Chondrocyte (in vitro differentiated cells): ENCODE measurements at regions not wholly inside any gene's neighbourhood (a gene's known extent, or its start where the extent isn't known, plus 50 kb on each side); places are given as distances from the start of the nearest gene placed in this dataset.

Experiments
- DNase-seq: peaks from one replicate; pipeline ENCODE4 v3.0.0; 2021; ENCODE audit warnings: mixed read lengths, low spot score
- H3K27ac Mint-ChIP-seq: one replicate; pipeline ENCODE4 v1.8.0; 2021; ENCODE audit warnings: mild to moderate bottlenecking, moderate library complexity, mixed read lengths; ENCODE audit not compliant: unreplicated experiment
- H3K27me3 Mint-ChIP-seq: 2 replicates; pipeline ENCODE4 v1.8.0; 2021; ENCODE audit warnings: low read depth, mixed read lengths
- H3K36me3 Mint-ChIP-seq: 2 replicates; pipeline ENCODE4 v1.8.0; 2021; ENCODE audit warnings: low read depth, mixed read lengths
- H3K4me1 Mint-ChIP-seq: 2 replicates; pipeline ENCODE4 v1.8.0; 2021; ENCODE audit warnings: low read depth, mild to moderate bottlenecking, mixed read lengths
- H3K4me3 Mint-ChIP-seq: one replicate; pipeline ENCODE4 v1.8.0; 2021; ENCODE audit warnings: mild to moderate bottlenecking, moderate library complexity, mixed read lengths; ENCODE audit not compliant: unreplicated experiment
- H3K9me3 Mint-ChIP-seq: 2 replicates; pipeline ENCODE4 v1.8.0; 2021; ENCODE audit warnings: low read depth, mixed read lengths
- TF ChIP-seq, protein P1 (sequence below): fragments of 200-600 bp; sonication (generic); IDR thresholded peaks from 2 replicates; pipeline ENCODE4 v1.5.0; 2021; ENCODE audit warnings: antibody characterized with exemption, mild to moderate bottlenecking, moderate library complexity

DNA sequence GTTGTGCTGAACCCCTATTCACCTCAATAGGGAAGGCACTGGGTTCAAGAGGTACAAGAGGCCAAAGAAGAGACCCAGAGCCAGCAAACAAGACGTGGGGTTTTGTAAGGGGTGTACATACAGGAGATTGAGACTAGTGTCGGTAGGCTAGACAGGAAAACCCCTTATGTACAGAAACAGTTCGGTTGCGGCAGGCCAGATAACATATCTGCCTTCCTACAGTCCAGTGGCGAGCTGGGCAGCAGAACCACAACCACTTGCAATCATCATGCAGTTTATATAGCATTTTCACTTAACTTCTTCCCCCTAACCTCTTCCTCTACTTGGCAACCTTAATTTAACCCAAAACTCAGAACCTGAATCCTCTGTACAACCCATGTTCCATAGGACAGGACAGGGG, 422.2 kb downstream of the PDHA2 start:
- Mint-ChIP-seq H3K27me3 (no peaks in the 10 kb centered on the region), H3K27ac (no peak overlapping the region), H3K9me3 (no peaks in the 10 kb centered on the region), H3K4me1 (no peaks in the 10 kb centered on the region), H3K36me3 (no peaks in the 10 kb centered on the region), H3K4me3 (no peak overlapping the region)
- TF ChIP-seq, protein P1, sequence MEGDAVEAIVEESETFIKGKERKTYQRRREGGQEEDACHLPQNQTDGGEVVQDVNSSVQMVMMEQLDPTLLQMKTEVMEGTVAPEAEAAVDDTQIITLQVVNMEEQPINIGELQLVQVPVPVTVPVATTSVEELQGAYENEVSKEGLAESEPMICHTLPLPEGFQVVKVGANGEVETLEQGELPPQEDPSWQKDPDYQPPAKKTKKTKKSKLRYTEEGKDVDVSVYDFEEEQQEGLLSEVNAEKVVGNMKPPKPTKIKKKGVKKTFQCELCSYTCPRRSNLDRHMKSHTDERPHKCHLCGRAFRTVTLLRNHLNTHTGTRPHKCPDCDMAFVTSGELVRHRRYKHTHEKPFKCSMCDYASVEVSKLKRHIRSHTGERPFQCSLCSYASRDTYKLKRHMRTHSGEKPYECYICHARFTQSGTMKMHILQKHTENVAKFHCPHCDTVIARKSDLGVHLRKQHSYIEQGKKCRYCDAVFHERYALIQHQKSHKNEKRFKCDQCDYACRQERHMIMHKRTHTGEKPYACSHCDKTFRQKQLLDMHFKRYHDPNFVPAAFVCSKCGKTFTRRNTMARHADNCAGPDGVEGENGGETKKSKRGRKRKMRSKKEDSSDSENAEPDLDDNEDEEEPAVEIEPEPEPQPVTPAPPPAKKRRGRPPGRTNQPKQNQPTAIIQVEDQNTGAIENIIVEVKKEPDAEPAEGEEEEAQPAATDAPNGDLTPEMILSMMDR, result no peak
- no peak for DNase-seq

DNA sequence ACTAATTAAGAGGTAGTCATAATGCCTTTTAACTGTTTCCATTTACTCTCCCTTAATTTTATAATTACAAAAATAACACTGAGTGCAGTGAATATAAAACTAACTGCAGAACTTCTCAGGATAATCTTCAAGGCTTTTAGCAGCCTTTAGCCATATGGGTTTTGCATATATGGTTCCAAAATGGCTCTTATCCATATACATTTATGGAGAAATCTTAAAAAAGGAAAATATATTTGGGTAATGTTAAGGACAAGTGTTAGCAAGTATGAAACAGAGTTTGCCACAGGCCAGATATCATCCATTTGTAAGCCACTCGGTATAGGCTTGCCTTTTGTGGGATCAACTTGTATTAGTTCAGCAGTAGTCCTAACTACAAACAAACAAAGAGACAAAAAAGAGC, 423.4 kb downstream of the PDHA2 start:
- TF ChIP-seq, protein P1, result no peak
- no peaks in the 10 kb centered on the region for H3K4me1 Mint-ChIP-seq
- H3K9me3 Mint-ChIP-seq, result no peaks in the 10 kb centered on the region
- no peak overlapping the region for H3K4me3 Mint-ChIP-seq
- H3K36me3 Mint-ChIP-seq, result no peaks in the 10 kb centered on the region
- H3K27ac Mint-ChIP-seq, result no peak overlapping the region
- no peak for DNase-seq
- no peaks in the 10 kb centered on the region for H3K27me3 Mint-ChIP-seq

DNA sequence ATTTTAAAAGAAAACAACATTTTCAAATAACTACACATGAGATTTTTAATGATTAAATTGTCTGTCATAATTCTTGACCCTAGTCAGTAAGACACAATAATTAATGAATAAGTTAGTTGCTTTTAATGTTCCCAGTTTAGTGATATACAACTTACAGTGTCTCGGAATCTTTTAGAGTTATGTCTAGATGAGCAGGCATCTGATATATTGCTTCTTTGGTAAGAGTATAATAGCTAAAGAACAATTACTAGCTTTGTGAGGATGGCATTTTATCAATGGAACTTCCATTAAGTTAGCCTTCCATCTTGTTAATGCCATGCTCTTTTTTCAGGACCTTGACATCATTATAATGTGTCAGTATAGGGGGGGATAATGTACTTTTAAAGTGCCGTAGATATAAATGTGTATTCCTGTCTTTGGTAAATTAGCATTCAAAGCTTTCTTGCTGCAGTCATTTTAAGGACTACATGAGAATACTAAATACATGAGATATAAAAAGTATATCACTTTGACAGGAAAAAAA, 425.1 kb downstream of the PDHA2 start:
- H3K27me3 Mint-ChIP-seq, result no peaks in the 10 kb centered on the region
- no peak overlapping the region for H3K4me3 Mint-ChIP-seq
- no peaks in the 10 kb centered on the region for H3K4me1 Mint-ChIP-seq
- no peaks in the 10 kb centered on the region for H3K36me3 Mint-ChIP-seq
- no peak for DNase-seq
- H3K9me3 Mint-ChIP-seq, result no peaks in the 10 kb centered on the region
- TF ChIP-seq, protein P1, result no peak
- no peak overlapping the region for H3K27ac Mint-ChIP-seq

DNA sequence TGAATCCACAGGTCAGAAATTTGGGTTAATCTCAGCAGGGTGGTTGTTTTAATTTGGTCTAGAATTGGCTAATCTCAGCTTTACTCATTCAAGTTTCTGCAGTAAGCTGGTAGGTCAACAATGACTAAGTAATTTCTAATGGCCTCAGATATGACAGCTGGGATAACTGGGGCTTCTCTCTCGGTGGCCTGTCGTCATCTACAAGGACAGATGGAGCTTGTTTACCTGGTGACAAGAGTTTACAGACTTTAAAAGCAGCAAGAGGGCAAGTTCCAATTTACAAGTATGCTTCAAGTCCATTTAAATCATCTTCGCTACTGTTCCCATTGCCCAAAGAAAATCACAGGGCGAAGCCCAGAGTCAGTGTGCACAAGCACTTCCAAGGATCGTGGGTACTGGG, 453.9 kb downstream of the PDHA2 start:
- Mint-ChIP-seq H3K36me3 (no peaks in the 10 kb centered on the region), H3K27ac (no peak overlapping the region), H3K4me1 (peaks cover 4% of the 10 kb centered on the region), H3K27me3 (no peaks in the 10 kb centered on the region), H3K4me3 (no peak overlapping the region), H3K9me3 (no peaks in the 10 kb centered on the region)
- TF ChIP-seq, protein P1, result no peak
- DNase-seq, result no peak

DNA sequence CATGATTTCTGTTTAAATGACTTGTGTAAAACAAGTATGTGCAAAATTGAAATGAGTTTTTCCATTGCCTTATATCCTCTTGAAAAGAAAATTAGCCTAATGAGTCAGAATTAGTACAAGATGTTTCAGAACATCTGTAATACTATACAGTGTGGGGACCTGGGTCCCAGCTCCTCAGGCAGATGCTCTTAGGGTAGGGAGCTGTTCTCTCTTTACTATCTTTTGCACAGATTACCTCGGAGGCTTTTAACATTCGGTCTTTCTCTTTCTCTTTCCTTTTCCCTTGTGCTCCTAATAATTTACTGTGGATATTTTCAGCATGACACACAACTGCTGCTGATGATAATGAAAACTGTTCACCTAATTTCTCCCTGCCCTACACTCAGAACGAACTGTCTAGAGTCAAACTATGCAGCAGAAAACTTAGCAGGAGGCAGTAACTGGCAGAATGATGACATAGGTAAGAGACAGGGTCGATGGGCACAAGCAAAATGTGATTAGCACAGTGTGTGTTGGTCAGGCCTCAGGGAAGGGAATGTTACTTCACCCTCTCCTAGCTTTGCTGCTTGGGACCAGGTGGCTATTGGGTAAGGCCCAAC, 455.3 kb downstream of the PDHA2 start:
- no peaks in the 10 kb centered on the region for H3K9me3 Mint-ChIP-seq
- H3K36me3 Mint-ChIP-seq, result no peaks in the 10 kb centered on the region

More for the DNA sequence above, 455.3 kb downstream of the PDHA2 start:
- H3K27ac Mint-ChIP-seq, result no peak overlapping the region
- no peak for DNase-seq
- no peaks in the 10 kb centered on the region for H3K4me1 Mint-ChIP-seq
- H3K4me3 Mint-ChIP-seq, result no peak overlapping the region
- TF ChIP-seq, protein P1, result no peak
- no peaks in the 10 kb centered on the region for H3K27me3 Mint-ChIP-seq
